ENCODE measurements at regions not wholly inside any gene's neighbourhood (a gene's known extent, or its start where the extent isn't known, plus 50 kb on each side); places are given as distances from the start of the nearest gene placed in this dataset.
"Not testable (repeated sequence)": the region's sequence is repeated elsewhere in the genome, so short reads cannot be mapped to it uniquely, and the experiment has no call there.

- intact Hi-C loops (cut with micrococcal nuclease) = no loop called here
Measured at GRCh38 chr6:74731204-74731603, 474.6 kb downstream of the COL12A1 start.

GRCh38 chr6:74720923-74721322, 484.9 kb downstream of the COL12A1 start:
- intact Hi-C loops (cut with micrococcal nuclease) = no loop called here

- intact Hi-C loops (cut with micrococcal nuclease) = no loop called here
Measured at GRCh38 chr6:74717591-74717990, 488.3 kb downstream of the COL12A1 start.

GRCh38 chr6:74715355-74716085, 490.3 kb downstream of the COL12A1 start:
- intact Hi-C loops (cut with micrococcal nuclease) = no loop called here

GRCh38 chr6:74713941-74714340, 491.9 kb downstream of the COL12A1 start:
- intact Hi-C loops (cut with micrococcal nuclease) = no loop called here

- intact Hi-C loops (cut with micrococcal nuclease) = no loop called here
Measured at GRCh38 chr6:74705451-74705850, 500.4 kb downstream of the COL12A1 start.

- intact Hi-C loops (cut with micrococcal nuclease) = not testable (repeated sequence)
Measured at GRCh38 chr6:74704540-74704939, 501.3 kb downstream of the COL12A1 start.

GRCh38 chr6:74690365-74690764, 515.5 kb downstream of the COL12A1 start:
- intact Hi-C loops (cut with micrococcal nuclease) = no loop called here

- intact Hi-C loops (cut with micrococcal nuclease) = no loop called here
Measured at GRCh38 chr6:74689601-74690000, 516.3 kb downstream of the COL12A1 start.

- intact Hi-C loops (cut with micrococcal nuclease) = no loop called here
Measured at GRCh38 chr6:74677463-74677862, 528.4 kb downstream of the COL12A1 start.

GRCh38 chr6:74676906-74677305, 528.9 kb downstream of the COL12A1 start:
- intact Hi-C loops (cut with micrococcal nuclease) = no loop called here

- intact Hi-C loops (cut with micrococcal nuclease) = no loop called here
Measured at GRCh38 chr6:74674377-74674776, 531.5 kb downstream of the COL12A1 start.

GRCh38 chr6:74671558-74672025, 534.3 kb downstream of the COL12A1 start:
- intact Hi-C loops (cut with micrococcal nuclease) = no loop called here

- intact Hi-C loops (cut with micrococcal nuclease) = no loop called here
Measured at GRCh38 chr6:74658391-74658790, 547.5 kb downstream of the COL12A1 start.

GRCh38 chr6:74657931-74658330, 547.9 kb downstream of the COL12A1 start:
- intact Hi-C loops (cut with micrococcal nuclease) = no loop called here

GRCh38 chr6:74657011-74657410, 548.8 kb downstream of the COL12A1 start:
- intact Hi-C loops (cut with micrococcal nuclease) = no loop called here

GRCh38 chr6:74656453-74656852, 549.4 kb downstream of the COL12A1 start:
- intact Hi-C loops (cut with micrococcal nuclease) = no loop called here

GRCh38 chr6:74654296-74654695, 551.6 kb downstream of the COL12A1 start:
- intact Hi-C loops (cut with micrococcal nuclease) = no loop called here

- intact Hi-C loops (cut with micrococcal nuclease) = no loop called here
Measured at GRCh38 chr6:74651948-74652842, 553.7 kb downstream of the COL12A1 start.

- intact Hi-C loops (cut with micrococcal nuclease) = no loop called here
Measured at GRCh38 chr6:74650668-74651067, 555.2 kb downstream of the COL12A1 start.

- intact Hi-C loops (cut with micrococcal nuclease) = no loop called here
Measured at GRCh38 chr6:74646461-74646860, 559.4 kb downstream of the COL12A1 start.

GRCh38 chr6:74645108-74645849, 560.6 kb downstream of the COL12A1 start:
- intact Hi-C loops (cut with micrococcal nuclease) = no loop called here

All from T-helper 2 cell treated with Interferon-gamma antibody and Interleukin-4, amounts not matched to agents 100 ng/mL and 5 ng/mL, for 36 hours (primary cell).